Hepatocyte (in vitro differentiated cells): ENCODE measurements at regions not wholly inside any gene's neighbourhood (a gene's known extent, or its start where the extent isn't known, plus 50 kb on each side); places are given as distances from the start of the nearest gene placed in this dataset.

ENCODE experiments used
- DNase-seq: peaks from one replicate; pipeline ENCODE4 v3.0.0-alpha.2; 2016; ENCODE audit warnings: low spot score
- H2AFZ ChIP-seq: fragments of 200-600 bp; sonication (generic); 2 replicates; pipeline ENCODE4 v1.6.0; 2016; ENCODE audit warnings: antibody characterized with exemption, mild to moderate bottlenecking
- H3K27ac ChIP-seq: fragments of 200-600 bp; sonication (generic); 2 replicates; pipeline ENCODE4 v1.5.1; 2016; ENCODE audit warnings: mild to moderate bottlenecking
- H3K27me3 ChIP-seq: fragments of 200-600 bp; sonication (generic); 2 replicates; pipeline ENCODE4 v1.6.1; 2016
- H3K36me3 ChIP-seq: fragments of 200-600 bp; sonication (generic); replicated peaks from 2 replicates; pipeline ENCODE4 v1.5.1; 2016; ENCODE audit warnings: low read depth; ENCODE audit not compliant: insufficient read depth
- H3K4me1 ChIP-seq: fragments of 200-600 bp; sonication (generic); 2 replicates; pipeline ENCODE4 v1.5.1; 2016; ENCODE audit warnings: mild to moderate bottlenecking, moderate library complexity; ENCODE audit not compliant: insufficient read depth
- H3K4me2 ChIP-seq: fragments of 200-600 bp; sonication (generic); 2 replicates; pipeline ENCODE4 v1.6.0; 2016
- H3K4me3 ChIP-seq: fragments of 200-600 bp; sonication (generic); 2 replicates; pipeline ENCODE4 v1.5.1; 2016; ENCODE audit warnings: mild to moderate bottlenecking
- H3K79me2 ChIP-seq: fragments of 200-600 bp; sonication (generic); 2 replicates; pipeline ENCODE4 v1.6.0; 2017; ENCODE audit warnings: mild to moderate bottlenecking
- H3K9me2 ChIP-seq: fragments of 200-600 bp; sonication (generic); replicated peaks from 2 replicates; pipeline ENCODE4 v1.6.0; 2017; ENCODE audit warnings: mild to moderate bottlenecking; ENCODE audit not compliant: insufficient read depth
- H3K9me3 ChIP-seq: fragments of 200-600 bp; sonication (generic); 2 replicates; pipeline ENCODE4 v1.5.1; 2016; ENCODE audit warnings: low read depth, mild to moderate bottlenecking
- H4K20me1 ChIP-seq: fragments of 200-600 bp; sonication (generic); 2 replicates; pipeline ENCODE4 v1.6.0; 2016; ENCODE audit warnings: mild to moderate bottlenecking; ENCODE audit not compliant: insufficient read depth, poor library complexity, severe bottlenecking
- CTCF ChIP-seq: fragments of 200-600 bp; sonication (generic); IDR thresholded peaks from 2 replicates; pipeline ENCODE4 v1.5.1; 2016; ENCODE audit warnings: antibody characterized with exemption, mild to moderate bottlenecking; ENCODE audit not compliant: poor library complexity
- EZH2 ChIP-seq: fragments of 200-600 bp; sonication (generic); IDR thresholded peaks from 2 replicates; pipeline ENCODE4 v1.6.1; 2016; ENCODE audit warnings: antibody characterized with exemption, mild to moderate bottlenecking, borderline replicate concordance
- EZH2phosphoT487 ChIP-seq: fragments of 200-600 bp; sonication (generic); IDR thresholded peaks from one replicate; pipeline ENCODE4 v1.6.1; 2018; ENCODE audit warnings: antibody characterized with exemption, mild to moderate bottlenecking, low read depth, moderate library complexity; ENCODE audit not compliant: unreplicated experiment, severe bottlenecking
- WGBS: methylation state at CpG from one replicate; pipeline ENCODE4 v1.1.6; 2016; ENCODE audit warnings: low lambda C conversion rate; ENCODE audit errors: missing lambda C conversion rate; 5-methylcytosine and 5-hydroxymethylcytosine counted together

DNA sequence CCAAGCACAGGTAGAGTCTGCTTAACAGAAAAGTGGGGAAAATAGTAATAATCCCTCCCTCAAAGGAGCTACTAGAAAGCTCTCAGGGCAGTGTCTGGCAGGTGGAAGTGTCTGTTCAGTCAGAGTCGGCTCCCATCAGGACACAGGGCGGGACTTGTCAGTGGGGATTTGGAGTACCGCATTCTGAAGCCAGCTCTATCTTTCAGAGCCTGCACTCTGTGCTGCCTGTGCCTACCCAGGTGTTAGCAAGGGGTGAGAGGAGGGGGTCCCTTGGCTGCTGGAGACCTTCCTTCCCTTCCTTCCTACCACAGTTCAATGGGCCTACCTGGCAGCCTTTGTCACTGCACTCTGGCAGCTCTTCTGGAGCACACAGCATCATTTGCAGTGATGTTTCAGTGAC is 615.5 kb downstream of the AJAP1 start:
- Histone ChIP-seq H3K27ac (no peak overlapping the region), H3K4me2 (no peak overlapping the region), H3K27me3 (no peaks in the 10 kb centered on the region), H3K79me2 (no peaks in the 10 kb centered on the region), H4K20me1 (no peaks in the 10 kb centered on the region), H3K9me2 (no peaks in the 10 kb centered on the region), H2AFZ (no peak overlapping the region), H3K36me3 (no peaks in the 10 kb centered on the region), H3K4me1 (no peaks in the 10 kb centered on the region), H3K9me3 (no peaks in the 10 kb centered on the region), H3K4me3 (no peak overlapping the region)
- 98% methylated on average over 3 of the region's 3 CpGs for WGBS
- no peak for TF ChIP-seq EZH2phosphoT487
- no peak for DNase-seq

- H3K9me3 ChIP-seq = no peaks in the 10 kb centered on the region
- WGBS = 55% methylated on average over 14 of the region's 14 CpGs
- H3K36me3 ChIP-seq = no peaks in the 10 kb centered on the region
- no peak overlapping the region for H3K4me2 ChIP-seq
- H3K4me1 ChIP-seq = no peaks in the 10 kb centered on the region
- H3K27me3 ChIP-seq = no peaks in the 10 kb centered on the region
- H3K4me3 ChIP-seq = no peak overlapping the region
- DNase-seq = no peak
- TF ChIP-seq EZH2phosphoT487 (no peak), CTCF (no peak), EZH2 (no peak)
- H4K20me1 ChIP-seq = no peaks in the 10 kb centered on the region
- no peak overlapping the region for H3K27ac ChIP-seq
- H3K79me2 ChIP-seq = no peaks in the 10 kb centered on the region
- H3K9me2 ChIP-seq = no peaks in the 10 kb centered on the region
- no peak overlapping the region for H2AFZ ChIP-seq
Measured at GRCh38 chr1:5267603-5268235, 613.3 kb downstream of the AJAP1 start.

GRCh38 chr1:5265438-5266075 is 611.1 kb downstream of the AJAP1 start:
- no peaks in the 10 kb centered on the region for H3K4me1 ChIP-seq
- no peak overlapping the region for H3K4me3 ChIP-seq
- no peak overlapping the region for H3K4me2 ChIP-seq
- no peak overlapping the region for H3K27ac ChIP-seq
- no peak for TF ChIP-seq EZH2phosphoT487
- TF ChIP-seq EZH2 = no peak
- no peak for TF ChIP-seq CTCF
- H2AFZ ChIP-seq = no peak overlapping the region
- no peaks in the 10 kb centered on the region for H3K9me2 ChIP-seq
- WGBS = 78% methylated on average over 14 of the region's 14 CpGs
- H3K27me3 ChIP-seq = no peaks in the 10 kb centered on the region
- no peaks in the 10 kb centered on the region for H3K9me3 ChIP-seq
- H3K36me3 ChIP-seq = no peaks in the 10 kb centered on the region
- no peaks in the 10 kb centered on the region for H3K79me2 ChIP-seq
- no peaks in the 10 kb centered on the region for H4K20me1 ChIP-seq
- no peak for DNase-seq

GRCh38 chr1:5264476-5264875 is 610.1 kb downstream of the AJAP1 start:
- Histone ChIP-seq H3K4me2 (no peak overlapping the region), H3K9me2 (no peaks in the 10 kb centered on the region), H3K4me1 (no peaks in the 10 kb centered on the region), H3K27ac (no peak overlapping the region), H2AFZ (no peak overlapping the region), H4K20me1 (no peaks in the 10 kb centered on the region), H3K9me3 (no peaks in the 10 kb centered on the region), H3K4me3 (no peak overlapping the region), H3K27me3 (no peaks in the 10 kb centered on the region), H3K36me3 (no peaks in the 10 kb centered on the region), H3K79me2 (no peaks in the 10 kb centered on the region)
- TF ChIP-seq EZH2phosphoT487 (no peak), CTCF (no peak), EZH2 (no peak)
- 78% methylated on average over 6 of the region's 6 CpGs for WGBS
- no peak for DNase-seq
